HEK293T (cell line): ENCODE measurements at regions not wholly inside any gene's neighbourhood (a gene's known extent, or its start where the extent isn't known, plus 50 kb on each side); places are given as distances from the start of the nearest gene placed in this dataset.

Source experiments
- ARNT ChIP-seq: fragments of 450-650 bp; IDR thresholded peaks from 2 replicates; pipeline ENCODE4 v1.6.1; 2017; ENCODE audit warnings: mild to moderate bottlenecking
- L3MBTL2 ChIP-seq: fragments of 450-650 bp; conservative IDR thresholded peaks from 2 replicates; pipeline ENCODE4 v1.6.1; 2016; ENCODE audit warnings: mild to moderate bottlenecking
- TARDBP ChIP-seq: fragments of 450-650 bp; IDR thresholded peaks from 2 replicates; pipeline ENCODE4 v1.6.1; 2016

- TF ChIP-seq TARDBP (no peak), L3MBTL2 (no peak), ARNT (no peak)
Observed at GRCh38 chr5:124669300-124669648, 77.2 kb downstream of the ZNF608 start.
